Naive thymus-derived CD4-positive, alpha-beta T cell (primary cell): ENCODE measurements at regions not wholly inside any gene's neighbourhood (a gene's known extent, or its start where the extent isn't known, plus 50 kb on each side); places are given as distances from the start of the nearest gene placed in this dataset.

Experiments used
- ATAC-seq: fragments of 150-1000 bp; cut with Tn5 transposase; 2 replicates; pipeline ENCODE4 v1.10.0; 2021; ENCODE audit warnings: mild to moderate bottlenecking, moderate library complexity
- CTCF ChIA-PET: fragments of 350-600 bp; sonication (Branson Sonifier 250); formaldehyde crosslinking; loops from one replicate; lab custom pipeline; 2021; ENCODE audit warnings: antibody characterized with exemption; lab: Charles Lee
- POLR2A ChIA-PET: fragments of 350-600 bp; sonication (Branson Sonifier 250); formaldehyde crosslinking; loops from one replicate; lab custom pipeline; 2021; ENCODE audit warnings: antibody characterized with exemption, inconsistent platforms; lab: Charles Lee
- DNase-seq, 9 donors: peaks; one replicate each; pipeline versions ENCODE4 v3.0.0 to v3.0.0-alpha.2; 2020 to 2022; ENCODE audit warnings: mixed read lengths in 1 of 9
- H3K27ac ChIP-seq: one replicate; pipeline ENCODE4 v1.7.0; 2013; ENCODE audit warnings: mild to moderate bottlenecking, low read depth, low read length, moderate library complexity
- H3K27me3 ChIP-seq, 2 donors: one replicate each; pipeline ENCODE4 v1.7.0; 2013; ENCODE audit warnings: low read length in 2 of 2, mild to moderate bottlenecking in 2 of 2, moderate library complexity in 2 of 2; ENCODE audit not compliant: control insufficient read depth in 2 of 2, insufficient read depth in 2 of 2
- H3K36me3 ChIP-seq, 3 experiments: 1 replicate in 2 of 3; 2 replicates in 1 of 3; pipeline ENCODE4 v1.7.0; 2013; ENCODE audit warnings: low read length in 3 of 3, mild to moderate bottlenecking in 3 of 3, moderate library complexity in 1 of 3; ENCODE audit not compliant: insufficient read depth in 3 of 3, control insufficient read depth in 2 of 3
- H3K4me1 ChIP-seq, 2 donors: one replicate each; pipeline ENCODE4 v1.7.0; 2013; ENCODE audit warnings: low read length in 2 of 2, mild to moderate bottlenecking in 2 of 2, moderate library complexity in 1 of 2; ENCODE audit not compliant: control insufficient read depth in 2 of 2, insufficient read depth in 2 of 2
- H3K4me3 ChIP-seq: 2 replicates; pipeline ENCODE4 v1.7.0; 2013; ENCODE audit warnings: mild to moderate bottlenecking, low read length
- H3K9me3 ChIP-seq, 3 experiments: 1 replicate in 2 of 3; 2 replicates in 1 of 3; pipeline ENCODE4 v1.7.0; 2013; ENCODE audit warnings: low read length in 3 of 3; ENCODE audit not compliant: control insufficient read depth in 2 of 3
- H3K27ac Mint-ChIP-seq, 9 donors: one replicate each; pipeline ENCODE4 v1.8.0; 2020 to 2022; ENCODE audit warnings: mixed read lengths in 9 of 9, mild to moderate bottlenecking in 8 of 9, moderate library complexity in 5 of 9, inconsistent platforms in 2 of 9
- H3K27me3 Mint-ChIP-seq, 5 donors: one replicate each; pipeline ENCODE4 v1.8.0; 2021 to 2022; ENCODE audit warnings: mixed read lengths in 5 of 5, mild to moderate bottlenecking in 1 of 5
- H3K36me3 Mint-ChIP-seq, 5 donors: one replicate each; pipeline ENCODE4 v1.8.0; 2020 to 2022; ENCODE audit warnings: mixed read lengths in 5 of 5, mild to moderate bottlenecking in 3 of 5, inconsistent platforms in 1 of 5
- H3K4me1 Mint-ChIP-seq, 7 donors: one replicate each; pipeline ENCODE4 v1.8.0; 2020 to 2022; ENCODE audit warnings: mixed read lengths in 7 of 7, mild to moderate bottlenecking in 3 of 7, inconsistent platforms in 1 of 7
- H3K4me3 Mint-ChIP-seq, 10 donors: one replicate each; pipeline ENCODE4 v1.8.0; 2020 to 2022; ENCODE audit warnings: mild to moderate bottlenecking in 10 of 10, mixed read lengths in 10 of 10, moderate library complexity in 6 of 10, inconsistent platforms in 2 of 10
- H3K9me3 Mint-ChIP-seq, 11 donors: one replicate each; pipeline ENCODE4 v1.8.0; 2020 to 2022; ENCODE audit warnings: mixed read lengths in 11 of 11, mild to moderate bottlenecking in 4 of 11, inconsistent platforms in 1 of 11, moderate library complexity in 1 of 11
- intact Hi-C, 2 donors: fragments of 100-400 bp; cut with micrococcal nuclease; formaldehyde crosslinking; loops; one replicate each; pipeline ENCODE4 v1.15.1; 2023

- ChIA-PET POLR2A (no interaction called here), CTCF (no interaction called here)
- intact Hi-C loops: no loop called here
- peaks cover 0 to 1% (median 0%) of the 10 kb centered on the region in 11 donors for H3K9me3 Mint-ChIP-seq
- H3K27me3 ChIP-seq: no peaks in the 10 kb centered on the region
- H3K27ac ChIP-seq: no peak overlapping the region
- H3K9me3 ChIP-seq: no peaks in the 10 kb centered on the region
- no peaks in the 10 kb centered on the region for H3K36me3 ChIP-seq
- peaks cover 0 to 5% (median 0%) of the 10 kb centered on the region in 7 donors for H3K4me1 Mint-ChIP-seq
- H3K27ac Mint-ChIP-seq: no peak overlapping the region
- no peaks in the 10 kb centered on the region for H3K36me3 Mint-ChIP-seq
- H3K4me3 ChIP-seq: no peak overlapping the region
- H3K27me3 Mint-ChIP-seq: peaks cover 0 to 19% (median 6%) of the 10 kb centered on the region in 5 donors
- ATAC-seq (no peak), DNase-seq (no peak)
- no peak overlapping the region for H3K4me3 Mint-ChIP-seq
- no peaks in the 10 kb centered on the region for H3K4me1 ChIP-seq
Observed at GRCh38 chr4:114361249-114361648, 237.4 kb upstream of the UGT8 start.

GRCh38 chr4:114364857-114365256, 233.8 kb upstream of the UGT8 start:
- ATAC-seq (no peak), DNase-seq (no peak)
- Mint-ChIP-seq H3K36me3 (no peaks in the 10 kb centered on the region), H3K27me3 (peaks cover 0 to 16% (median 3%) of the 10 kb centered on the region in 5 donors), H3K9me3 (no peaks in the 10 kb centered on the region), H3K4me1 (no peaks in the 10 kb centered on the region), H3K27ac (no peak overlapping the region), H3K4me3 (no peak overlapping the region)
- ChIA-PET POLR2A (no interaction called here), CTCF (no interaction called here)
- no peaks in the 10 kb centered on the region for H3K27me3 ChIP-seq
- H3K27ac ChIP-seq: no peak overlapping the region
- H3K4me3 ChIP-seq: no peak overlapping the region
- H3K36me3 ChIP-seq: no peaks in the 10 kb centered on the region
- intact Hi-C loops: no loop called here
- no peaks in the 10 kb centered on the region for H3K9me3 ChIP-seq
- H3K4me1 ChIP-seq: no peaks in the 10 kb centered on the region

- Mint-ChIP-seq H3K36me3 (no peaks in the 10 kb centered on the region), H3K9me3 (no peaks in the 10 kb centered on the region), H3K4me1 (no peaks in the 10 kb centered on the region), H3K4me3 (no peak overlapping the region), H3K27me3 (peaks cover 0 to 12% (median 3%) of the 10 kb centered on the region in 5 donors), H3K27ac (no peak overlapping the region)
- Histone ChIP-seq H3K27ac (no peak overlapping the region), H3K36me3 (no peaks in the 10 kb centered on the region), H3K4me3 (no peak overlapping the region), H3K4me1 (no peaks in the 10 kb centered on the region), H3K27me3 (no peaks in the 10 kb centered on the region), H3K9me3 (no peaks in the 10 kb centered on the region)
- ATAC-seq: no peak
- intact Hi-C loops: no loop called here
- ChIA-PET POLR2A (no interaction called here), CTCF (no interaction called here)
- DNase-seq: no peak
Observed at GRCh38 chr4:114365591-114365990, 233.0 kb upstream of the UGT8 start.

- H3K27me3 Mint-ChIP-seq: peaks cover 0 to 8% (median 3%) of the 10 kb centered on the region in 5 donors
- H3K36me3 ChIP-seq: no peaks in the 10 kb centered on the region
- H3K27ac Mint-ChIP-seq: no peak overlapping the region
- ChIA-PET POLR2A (no interaction called here), CTCF (no interaction called here)
- no peaks in the 10 kb centered on the region for H3K36me3 Mint-ChIP-seq
- no peaks in the 10 kb centered on the region for H3K9me3 Mint-ChIP-seq
- no peaks in the 10 kb centered on the region for H3K27me3 ChIP-seq
- DNase-seq: no peak
- ATAC-seq: no peak
- H3K4me1 ChIP-seq: no peaks in the 10 kb centered on the region
- H3K4me3 Mint-ChIP-seq: no peak overlapping the region
- H3K9me3 ChIP-seq: no peaks in the 10 kb centered on the region
- H3K27ac ChIP-seq: no peak overlapping the region
- intact Hi-C loops: no loop called here
- H3K4me3 ChIP-seq: no peak overlapping the region
- no peaks in the 10 kb centered on the region for H3K4me1 Mint-ChIP-seq
Observed at GRCh38 chr4:114366368-114366767, 232.2 kb upstream of the UGT8 start.

GRCh38 chr4:114368751-114369150, 229.9 kb upstream of the UGT8 start:
- H3K27me3 Mint-ChIP-seq: peaks cover 0 to 11% (median 4%) of the 10 kb centered on the region in 5 donors
- H3K4me1 ChIP-seq: no peaks in the 10 kb centered on the region
- intact Hi-C loops: no loop called here
- ChIA-PET CTCF (no interaction called here), POLR2A (no interaction called here)
- no peaks in the 10 kb centered on the region for H3K36me3 Mint-ChIP-seq
- no peaks in the 10 kb centered on the region for H3K36me3 ChIP-seq
- no peak overlapping the region for H3K27ac Mint-ChIP-seq
- DNase-seq (no peak), ATAC-seq (no peak)
- H3K4me1 Mint-ChIP-seq: no peaks in the 10 kb centered on the region
- H3K9me3 ChIP-seq: no peaks in the 10 kb centered on the region
- no peaks in the 10 kb centered on the region for H3K9me3 Mint-ChIP-seq
- no peaks in the 10 kb centered on the region for H3K27me3 ChIP-seq
- H3K4me3 Mint-ChIP-seq: no peak overlapping the region
- no peak overlapping the region for H3K4me3 ChIP-seq
- H3K27ac ChIP-seq: no peak overlapping the region

- Mint-ChIP-seq H3K36me3 (no peaks in the 10 kb centered on the region), H3K4me3 (no peak overlapping the region), H3K27ac (no peak overlapping the region), H3K27me3 (peaks cover 0 to 18% (median 14%) of the 10 kb centered on the region in 5 donors), H3K4me1 (no peaks in the 10 kb centered on the region), H3K9me3 (no peaks in the 10 kb centered on the region)
- Histone ChIP-seq H3K4me3 (no peak overlapping the region), H3K9me3 (no peaks in the 10 kb centered on the region), H3K4me1 (no peaks in the 10 kb centered on the region), H3K36me3 (no peaks in the 10 kb centered on the region), H3K27me3 (no peaks in the 10 kb centered on the region), H3K27ac (no peak overlapping the region)
- POLR2A ChIA-PET: no interaction called here
- CTCF ChIA-PET: no interaction called here
- DNase-seq (no peak), ATAC-seq (no peak)
- intact Hi-C loops: no loop called here
Observed at GRCh38 chr4:114373508-114373907, 225.1 kb upstream of the UGT8 start.

GRCh38 chr4:114378305-114378903, 220.2 kb upstream of the UGT8 start:
- Histone ChIP-seq H3K4me1 (no peaks in the 10 kb centered on the region), H3K4me3 (no peak overlapping the region), H3K27ac (no peak overlapping the region), H3K36me3 (no peaks in the 10 kb centered on the region), H3K9me3 (no peaks in the 10 kb centered on the region), H3K27me3 (no peaks in the 10 kb centered on the region)
- Mint-ChIP-seq H3K4me3 (no peak overlapping the region), H3K27ac (no peak overlapping the region), H3K27me3 (peaks cover 0 to 12% (median 7%) of the 10 kb centered on the region in 5 donors), H3K36me3 (no peaks in the 10 kb centered on the region), H3K9me3 (no peaks in the 10 kb centered on the region), H3K4me1 (no peaks in the 10 kb centered on the region)
- ATAC-seq (no peak), DNase-seq (no peak)
- ChIA-PET POLR2A (no interaction called here), CTCF (interaction anchor here (1.0 kb wide), 1 partner anchor 983 kb away, joined by 3 read pairs; no protein-coding TSS in a partner anchor)
- intact Hi-C loops: no loop called here
